ENCODE measurements at regions not wholly inside any gene's neighbourhood (a gene's known extent, or its start where the extent isn't known, plus 50 kb on each side); places are given as distances from the start of the nearest gene placed in this dataset.

DNA sequence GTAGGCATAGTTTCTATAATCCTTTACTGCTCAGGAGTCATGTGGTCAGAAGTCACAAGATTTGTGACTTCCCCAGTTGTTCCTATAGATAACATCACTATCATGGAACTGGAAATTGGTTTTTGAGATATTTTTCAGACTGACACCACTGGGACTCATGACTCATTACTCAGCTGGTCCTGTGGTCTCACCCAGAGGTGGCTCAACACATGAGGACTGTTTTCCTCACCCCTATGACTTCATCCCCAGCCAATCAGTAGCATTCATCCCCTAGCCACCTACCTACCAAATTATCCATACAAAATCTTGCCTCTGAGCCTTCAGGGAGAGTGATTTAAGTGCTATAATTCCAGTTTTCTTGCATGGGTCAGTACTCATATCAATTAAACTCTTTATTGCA is 1217.7 kb downstream of the EPHA7 start:
- TF ChIP-seq, protein P1, sequence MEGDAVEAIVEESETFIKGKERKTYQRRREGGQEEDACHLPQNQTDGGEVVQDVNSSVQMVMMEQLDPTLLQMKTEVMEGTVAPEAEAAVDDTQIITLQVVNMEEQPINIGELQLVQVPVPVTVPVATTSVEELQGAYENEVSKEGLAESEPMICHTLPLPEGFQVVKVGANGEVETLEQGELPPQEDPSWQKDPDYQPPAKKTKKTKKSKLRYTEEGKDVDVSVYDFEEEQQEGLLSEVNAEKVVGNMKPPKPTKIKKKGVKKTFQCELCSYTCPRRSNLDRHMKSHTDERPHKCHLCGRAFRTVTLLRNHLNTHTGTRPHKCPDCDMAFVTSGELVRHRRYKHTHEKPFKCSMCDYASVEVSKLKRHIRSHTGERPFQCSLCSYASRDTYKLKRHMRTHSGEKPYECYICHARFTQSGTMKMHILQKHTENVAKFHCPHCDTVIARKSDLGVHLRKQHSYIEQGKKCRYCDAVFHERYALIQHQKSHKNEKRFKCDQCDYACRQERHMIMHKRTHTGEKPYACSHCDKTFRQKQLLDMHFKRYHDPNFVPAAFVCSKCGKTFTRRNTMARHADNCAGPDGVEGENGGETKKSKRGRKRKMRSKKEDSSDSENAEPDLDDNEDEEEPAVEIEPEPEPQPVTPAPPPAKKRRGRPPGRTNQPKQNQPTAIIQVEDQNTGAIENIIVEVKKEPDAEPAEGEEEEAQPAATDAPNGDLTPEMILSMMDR (IDR thresholded peaks at IDR 0.05): no peak
- TF ChIP-seq POLR2A (IDR thresholded peaks at IDR 0.05): no peak

All from thyroid gland (tissue), 4 donors.